NCI-H146 (cell line): ENCODE measurements at regions not wholly inside any gene's neighbourhood (a gene's known extent, or its start where the extent isn't known, plus 50 kb on each side); places are given as distances from the start of the nearest gene placed in this dataset.

ENCODE experiments used
- DNase-seq: peaks from one replicate; lab custom pipeline; 2025; lab: John Stamatoyannopoulos, UW

- no peak for DNase-seq
Observed at GRCh38 chr6:164917211-164917610, 392.2 kb downstream of the C6orf118 start.

GRCh38 chr6:164916087-164916486, 393.3 kb downstream of the C6orf118 start:
- DNase-seq, result no peak

GRCh38 chr6:164911873-164912580, 397.4 kb downstream of the C6orf118 start:
- DNase-seq, result peak; percentile 73

- DNase-seq, result no peak
Observed at GRCh38 chr6:164911151-164911550, 398.3 kb downstream of the C6orf118 start.

- no peak for DNase-seq
Observed at GRCh38 chr6:164906766-164907165, 402.6 kb downstream of the C6orf118 start.

- DNase-seq, result no peak
Observed at GRCh38 chr6:164905311-164905710, 404.1 kb downstream of the C6orf118 start.

GRCh38 chr6:164898412-164898811, 411.0 kb downstream of the C6orf118 start:
- DNase-seq, result no peak

GRCh38 chr6:164897523-164898235, 411.7 kb downstream of the C6orf118 start:
- peak; percentile 58 for DNase-seq

- DNase-seq, result no peak
Observed at GRCh38 chr6:164889980-164890379, 419.4 kb downstream of the C6orf118 start.

GRCh38 chr6:164887660-164888059, 421.7 kb downstream of the C6orf118 start:
- DNase-seq, result no peak

GRCh38 chr6:164882236-164882635, 427.2 kb downstream of the C6orf118 start:
- DNase-seq, result no peak

GRCh38 chr6:164871783-164872182, 437.6 kb downstream of the C6orf118 start:
- no peak for DNase-seq

GRCh38 chr6:164870164-164870563, 439.2 kb downstream of the C6orf118 start:
- peak; percentile 46 for DNase-seq

GRCh38 chr6:164861967-164862366, 447.4 kb downstream of the C6orf118 start:
- no peak for DNase-seq

GRCh38 chr6:164859816-164860215, 449.6 kb downstream of the C6orf118 start:
- no peak for DNase-seq

- peak; percentile 12 for DNase-seq
Observed at GRCh38 chr6:164856138-164856537, 453.3 kb downstream of the C6orf118 start.

GRCh38 chr6:164855281-164855680, 454.1 kb downstream of the C6orf118 start:
- no peak for DNase-seq

GRCh38 chr6:164854526-164854925, 454.9 kb downstream of the C6orf118 start:
- peak; percentile 52 for DNase-seq

GRCh38 chr6:164845773-164846172, 463.6 kb downstream of the C6orf118 start:
- DNase-seq, result no peak

- DNase-seq, result no peak
Observed at GRCh38 chr6:164842085-164842484, 467.3 kb downstream of the C6orf118 start.

GRCh38 chr6:164838068-164838615, 471.3 kb downstream of the C6orf118 start:
- no peak for DNase-seq

- DNase-seq, result no peak
Observed at GRCh38 chr6:164836486-164836885, 472.9 kb downstream of the C6orf118 start.

GRCh38 chr6:164832410-164832809, 477.0 kb downstream of the C6orf118 start:
- no peak for DNase-seq
